ENCODE measurements at regions not wholly inside any gene's neighbourhood (a gene's known extent, or its start where the extent isn't known, plus 50 kb on each side); places are given as distances from the start of the nearest gene placed in this dataset.

DNA sequence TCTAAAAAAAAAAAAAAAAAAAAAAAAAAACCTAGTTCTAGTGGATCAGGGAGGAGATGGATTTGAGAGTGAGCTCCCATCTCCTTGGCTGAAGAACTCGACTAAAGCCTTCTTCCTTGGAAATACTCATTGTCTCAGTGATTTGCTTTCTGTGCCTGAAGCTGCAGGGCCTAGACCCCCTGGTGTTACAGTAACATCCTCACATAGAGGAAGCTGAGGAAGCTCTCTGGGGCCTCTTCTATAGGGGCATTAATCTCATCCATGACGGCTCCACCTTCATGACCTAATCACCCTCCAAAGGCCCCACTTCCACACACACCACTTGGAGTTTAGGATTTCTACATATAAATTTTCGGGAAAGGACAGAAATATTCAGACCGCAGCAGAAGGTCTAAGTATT, 95.9 kb upstream of the ETS2 start:
- no peak overlapping the region for H3K27ac ChIP-seq
- TF ChIP-seq POLR2AphosphoS5 (IDR thresholded peaks at IDR 0.05) = no peak
- TF ChIP-seq CTCF (IDR thresholded peaks at IDR 0.05) = no peak
- DNase-seq (no peak), ATAC-seq (ENCODE audit: low FRiP score in 2 of 2) (no peak)
- H3K36me3 ChIP-seq = no peaks in the 10 kb centered on the region
- no peak overlapping the region for H3K4me3 ChIP-seq
- H3K4me1 ChIP-seq = no peaks in the 10 kb centered on the region
- H3K9me3 ChIP-seq = no peaks in the 10 kb centered on the region
- 73 to 78% methylated on average over 4 of the region's 4 CpGs for WGBS, 2 donors
- H3K27me3 ChIP-seq = no peaks in the 10 kb centered on the region

GRCh38 chr21:38712071-38712470, 93.7 kb upstream of the ETS2 start:
- Histone ChIP-seq H3K9me3 (no peaks in the 10 kb centered on the region), H3K36me3 (no peaks in the 10 kb centered on the region), H3K4me3 (no peak overlapping the region), H3K4me1 (no peaks in the 10 kb centered on the region), H3K27me3 (no peaks in the 10 kb centered on the region), H3K27ac (no peak overlapping the region)
- TF ChIP-seq CTCF (IDR thresholded peaks at IDR 0.05) = peak in 4 of 6 experiments; percentile 11 to 47 (median 37)
- no peak for TF ChIP-seq EP300 (IDR thresholded peaks at IDR 0.05)
- 68 to 81% methylated on average over 1 of the region's 1 CpG for WGBS, 2 donors
- DNase-seq (no peak), ATAC-seq (ENCODE audit: low FRiP score in 2 of 2) (no peak)

GRCh38 chr21:38712664-38713063, 93.1 kb upstream of the ETS2 start:
- no peak for DNase-seq
- no peak for ATAC-seq (ENCODE audit: low FRiP score in 2 of 2)
- Histone ChIP-seq H3K4me1 (no peaks in the 10 kb centered on the region), H3K36me3 (no peaks in the 10 kb centered on the region), H3K27ac (no peak overlapping the region), H3K27me3 (no peaks in the 10 kb centered on the region), H3K4me3 (no peak overlapping the region), H3K9me3 (no peaks in the 10 kb centered on the region)
- TF ChIP-seq EP300 (IDR thresholded peaks at IDR 0.05) = no peak
- 89 to 100% methylated on average over 3 of the region's 3 CpGs for WGBS, 2 donors

- WGBS, 2 donors = 76 to 87% methylated on average over 4 of the region's 4 CpGs
- Histone ChIP-seq H3K27me3 (no peaks in the 10 kb centered on the region), H3K4me1 (no peaks in the 10 kb centered on the region), H3K9me3 (no peaks in the 10 kb centered on the region), H3K27ac (no peak overlapping the region), H3K36me3 (no peaks in the 10 kb centered on the region), H3K4me3 (no peak overlapping the region)
- TF ChIP-seq CTCF (IDR thresholded peaks at IDR 0.05) (no peak), POLR2AphosphoS5 (IDR thresholded peaks at IDR 0.05) (no peak), EP300 (IDR thresholded peaks at IDR 0.05) (no peak), POLR2A (IDR thresholded peaks at IDR 0.05) (no peak)
- ATAC-seq (ENCODE audit: low FRiP score in 2 of 2) = no peak
- no peak for DNase-seq
Observed at GRCh38 chr21:38714039-38714817, 91.5 kb upstream of the ETS2 start.

- Histone ChIP-seq H3K4me1 (no peaks in the 10 kb centered on the region), H3K36me3 (no peaks in the 10 kb centered on the region), H3K27me3 (no peaks in the 10 kb centered on the region), H3K4me3 (no peak overlapping the region), H3K27ac (no peak overlapping the region), H3K9me3 (no peaks in the 10 kb centered on the region)
- ATAC-seq (ENCODE audit: low FRiP score in 2 of 2) = no peak
- no peak for TF ChIP-seq EP300 (IDR thresholded peaks at IDR 0.05)
- no peak for TF ChIP-seq CTCF (IDR thresholded peaks at IDR 0.05)
- no peak for TF ChIP-seq POLR2A (IDR thresholded peaks at IDR 0.05)
- TF ChIP-seq POLR2AphosphoS5 (IDR thresholded peaks at IDR 0.05) = no peak
- 61 to 75% methylated on average over 5 of the region's 5 CpGs for WGBS, 2 donors
- no peak for DNase-seq
Observed at GRCh38 chr21:38714999-38715398, 90.7 kb upstream of the ETS2 start.
